ENCODE measurements at regions not wholly inside any gene's neighbourhood (a gene's known extent, or its start where the extent isn't known, plus 50 kb on each side); places are given as distances from the start of the nearest gene placed in this dataset.

- TF ChIP-seq POLR2AphosphoS5 (IDR thresholded peaks at IDR 0.05; ENCODE audit: low read depth) (no peak), CTCF (conservative IDR thresholded peaks at IDR 0.05; ENCODE audit: low read depth in 2 of 2) (no peak)
Observed at GRCh38 chr4:175308236-175308635, 390.1 kb downstream of the ADAM29 start.

Measured in GM23338 (cell line).